SU-DHL-6 (cell line): ENCODE measurements at regions not wholly inside any gene's neighbourhood (a gene's known extent, or its start where the extent isn't known, plus 50 kb on each side); places are given as distances from the start of the nearest gene placed in this dataset.

Experiments used
- H2AFZ ChIP-seq: fragments of 200-600 bp; sonication (generic); 2 replicates; pipeline ENCODE4 v1.6.1; 2014; ENCODE audit warnings: low read depth, mild to moderate bottlenecking, moderate library complexity, mixed read lengths, antibody characterized with exemption, low read length; ENCODE audit not compliant: severe bottlenecking
- H3F3A ChIP-seq: fragments of 200-600 bp; shearing (Covaris generic); 2 replicates; pipeline ENCODE4 v1.6.0; 2016; ENCODE audit warnings: antibody characterized with exemption, mild to moderate bottlenecking; ENCODE audit not compliant: insufficient read depth
- H3K27ac ChIP-seq: fragments of 200-600 bp; sonication (generic); 2 replicates; pipeline ENCODE4 v1.5.1; 2016; ENCODE audit warnings: low read depth, mild to moderate bottlenecking, low read length, moderate library complexity, mixed read lengths
- H3K27me3 ChIP-seq: fragments of 200-600 bp; sonication (generic), shearing (Covaris generic); 2 replicates; pipeline ENCODE4 v1.6.0; 2014; ENCODE audit warnings: mild to moderate bottlenecking, low read length
- H3K36me3 ChIP-seq: fragments of 200-600 bp; sonication (generic); 2 replicates; pipeline ENCODE4 v1.6.1; 2014; ENCODE audit warnings: mild to moderate bottlenecking, low read length, mixed read lengths
- H3K4me2 ChIP-seq: fragments of 300-600, 200-600 bp; shearing (Covaris generic), sonication (generic); 2 replicates; pipeline ENCODE4 v1.6.0; 2014; ENCODE audit warnings: low read length, low read depth, mild to moderate bottlenecking; ENCODE audit not compliant: poor library complexity, severe bottlenecking
- H3K4me3 ChIP-seq: fragments of 200-600 bp; sonication (generic); 2 replicates; pipeline ENCODE4 v1.5.1; 2014; ENCODE audit warnings: antibody characterized with exemption, low read length, mild to moderate bottlenecking, mixed read lengths; ENCODE audit not compliant: insufficient read depth, poor library complexity, severe bottlenecking
- H3K79me2 ChIP-seq: fragments of 200-600 bp; sonication (generic); 2 replicates; pipeline ENCODE4 v1.6.1; 2014; ENCODE audit warnings: mild to moderate bottlenecking, low read length, moderate library complexity; ENCODE audit not compliant: insufficient read depth
- H3K9ac ChIP-seq: fragments of 200-600 bp; sonication (generic); 2 replicates; pipeline ENCODE4 v1.7.0; 2014; ENCODE audit warnings: mild to moderate bottlenecking, low read length
- H3K9me2 ChIP-seq: fragments of 200-600 bp; sonication (generic); replicated peaks from 2 replicates; pipeline ENCODE4 v1.6.1; 2014; ENCODE audit warnings: low read length; ENCODE audit not compliant: insufficient read depth
- H3K9me3 ChIP-seq: fragments of 200-600 bp; sonication (generic); 2 replicates; pipeline ENCODE4 v1.6.1; 2014; ENCODE audit warnings: low read length, mixed read lengths; ENCODE audit not compliant: insufficient read depth
- H4K20me1 ChIP-seq: fragments of 200-600 bp; sonication (generic); 2 replicates; pipeline ENCODE4 v1.6.1; 2014; ENCODE audit warnings: low read depth, mild to moderate bottlenecking, antibody characterized with exemption, low read length, moderate library complexity, mixed read lengths
- CTCF ChIP-seq: fragments of 200-600 bp; sonication (generic); IDR thresholded peaks from one replicate; pipeline ENCODE4 v1.5.1; 2017; ENCODE audit warnings: antibody characterized with exemption, mild to moderate bottlenecking, low read length, moderate library complexity; ENCODE audit not compliant: insufficient read depth, poor library complexity, severe bottlenecking
- EZH2phosphoT487 ChIP-seq: fragments of 200-600 bp; sonication (generic), shearing (Covaris generic); conservative IDR thresholded peaks from 2 replicates; pipeline ENCODE4 v1.6.1; 2018; ENCODE audit warnings: mild to moderate bottlenecking, antibody characterized with exemption, low read length, moderate library complexity, mixed read lengths

- Histone ChIP-seq H3K9me2 (no peaks in the 10 kb centered on the region), H4K20me1 (no peaks in the 10 kb centered on the region), H3K79me2 (no peaks in the 10 kb centered on the region), H3K4me3 (no peak overlapping the region), H2AFZ (no peak overlapping the region), H3K4me2 (no peak overlapping the region), H3K36me3 (no peaks in the 10 kb centered on the region), H3K9ac (no peak overlapping the region), H3K9me3 (no peaks in the 10 kb centered on the region), H3K27ac (no peak overlapping the region), H3F3A (no peaks in the 10 kb centered on the region), H3K27me3 (no peaks in the 10 kb centered on the region)
- no peak for TF ChIP-seq CTCF
- no peak for TF ChIP-seq EZH2phosphoT487
These were observed 165.2 kb downstream of the SH3BP4 start for GRCh38 chr2:235116885-235117492.

- Histone ChIP-seq H3K27me3 (no peaks in the 10 kb centered on the region), H3K4me3 (no peak overlapping the region), H3K27ac (no peak overlapping the region), H3K4me2 (no peak overlapping the region), H3K9ac (no peak overlapping the region), H3K79me2 (no peaks in the 10 kb centered on the region), H3K36me3 (no peaks in the 10 kb centered on the region), H4K20me1 (no peaks in the 10 kb centered on the region), H3K9me3 (no peaks in the 10 kb centered on the region), H3K9me2 (no peaks in the 10 kb centered on the region), H3F3A (no peaks in the 10 kb centered on the region), H2AFZ (no peak overlapping the region)
- TF ChIP-seq EZH2phosphoT487 (no peak), CTCF (no peak)
These were observed 175.0 kb downstream of the SH3BP4 start for GRCh38 chr2:235126768-235127167.

GRCh38 chr2:235127931-235128330 is 176.1 kb downstream of the SH3BP4 start:
- Histone ChIP-seq H3K27ac (no peak overlapping the region), H3K9ac (no peak overlapping the region), H3K9me2 (no peaks in the 10 kb centered on the region), H3K9me3 (no peaks in the 10 kb centered on the region), H3K36me3 (no peaks in the 10 kb centered on the region), H2AFZ (no peak overlapping the region), H4K20me1 (no peaks in the 10 kb centered on the region), H3K4me2 (no peak overlapping the region), H3K4me3 (no peak overlapping the region), H3K79me2 (no peaks in the 10 kb centered on the region), H3F3A (no peaks in the 10 kb centered on the region), H3K27me3 (no peaks in the 10 kb centered on the region)
- TF ChIP-seq EZH2phosphoT487 (no peak), CTCF (no peak)
